ENCODE measurements at regions not wholly inside any gene's neighbourhood (a gene's known extent, or its start where the extent isn't known, plus 50 kb on each side); places are given as distances from the start of the nearest gene placed in this dataset.

DNA sequence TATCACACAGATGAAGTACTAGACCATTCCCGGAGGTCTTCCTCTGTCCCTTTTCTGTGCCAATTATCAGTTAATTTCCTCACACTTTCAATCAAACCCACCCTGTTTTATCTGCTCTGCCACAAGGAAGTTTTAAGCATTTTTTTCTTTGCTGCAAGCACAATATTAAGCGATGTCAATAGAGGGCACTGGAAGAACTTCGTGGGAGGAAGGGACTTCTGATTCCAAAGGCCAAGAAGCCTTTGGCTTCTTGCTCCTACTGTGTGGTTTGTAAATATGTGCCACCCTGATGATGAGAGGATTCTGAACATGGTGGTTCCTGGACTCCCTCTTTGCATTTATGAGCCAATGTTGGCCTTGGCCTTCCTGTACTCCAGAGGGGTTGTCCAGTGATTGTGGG lies 1712.5 kb upstream of the C9orf72 start:
- no peak for TF ChIP-seq HOXA7 (CRISPR knock-in tag; IDR thresholded peaks at IDR 0.05; ENCODE audit: borderline replicate concordance)
- TF ChIP-seq, protein P1, sequence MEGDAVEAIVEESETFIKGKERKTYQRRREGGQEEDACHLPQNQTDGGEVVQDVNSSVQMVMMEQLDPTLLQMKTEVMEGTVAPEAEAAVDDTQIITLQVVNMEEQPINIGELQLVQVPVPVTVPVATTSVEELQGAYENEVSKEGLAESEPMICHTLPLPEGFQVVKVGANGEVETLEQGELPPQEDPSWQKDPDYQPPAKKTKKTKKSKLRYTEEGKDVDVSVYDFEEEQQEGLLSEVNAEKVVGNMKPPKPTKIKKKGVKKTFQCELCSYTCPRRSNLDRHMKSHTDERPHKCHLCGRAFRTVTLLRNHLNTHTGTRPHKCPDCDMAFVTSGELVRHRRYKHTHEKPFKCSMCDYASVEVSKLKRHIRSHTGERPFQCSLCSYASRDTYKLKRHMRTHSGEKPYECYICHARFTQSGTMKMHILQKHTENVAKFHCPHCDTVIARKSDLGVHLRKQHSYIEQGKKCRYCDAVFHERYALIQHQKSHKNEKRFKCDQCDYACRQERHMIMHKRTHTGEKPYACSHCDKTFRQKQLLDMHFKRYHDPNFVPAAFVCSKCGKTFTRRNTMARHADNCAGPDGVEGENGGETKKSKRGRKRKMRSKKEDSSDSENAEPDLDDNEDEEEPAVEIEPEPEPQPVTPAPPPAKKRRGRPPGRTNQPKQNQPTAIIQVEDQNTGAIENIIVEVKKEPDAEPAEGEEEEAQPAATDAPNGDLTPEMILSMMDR (tag by site-specific recombination; IDR thresholded peaks at IDR 0.05): no peak
- TF ChIP-seq KLF8 (tag by site-specific recombination; IDR thresholded peaks at IDR 0.05): no peak
- TF ChIP-seq ZBTB48 (tag by site-specific recombination; IDR thresholded peaks at IDR 0.05): no peak
- no peak for TF ChIP-seq ZNF549 (tag by site-specific recombination; IDR thresholded peaks at IDR 0.05)
- TF ChIP-seq, protein P2, sequence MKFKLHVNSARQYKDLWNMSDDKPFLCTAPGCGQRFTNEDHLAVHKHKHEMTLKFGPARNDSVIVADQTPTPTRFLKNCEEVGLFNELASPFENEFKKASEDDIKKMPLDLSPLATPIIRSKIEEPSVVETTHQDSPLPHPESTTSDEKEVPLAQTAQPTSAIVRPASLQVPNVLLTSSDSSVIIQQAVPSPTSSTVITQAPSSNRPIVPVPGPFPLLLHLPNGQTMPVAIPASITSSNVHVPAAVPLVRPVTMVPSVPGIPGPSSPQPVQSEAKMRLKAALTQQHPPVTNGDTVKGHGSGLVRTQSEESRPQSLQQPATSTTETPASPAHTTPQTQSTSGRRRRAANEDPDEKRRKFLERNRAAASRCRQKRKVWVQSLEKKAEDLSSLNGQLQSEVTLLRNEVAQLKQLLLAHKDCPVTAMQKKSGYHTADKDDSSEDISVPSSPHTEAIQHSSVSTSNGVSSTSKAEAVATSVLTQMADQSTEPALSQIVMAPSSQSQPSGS (tag by site-specific recombination; IDR thresholded peaks at IDR 0.05; ENCODE audit: low read depth): no peak
- no peak for TF ChIP-seq ZNF350 (tag by site-specific recombination; IDR thresholded peaks at IDR 0.05)

Measured in HEK293 (cell line).